ENCODE measurements at regions not wholly inside any gene's neighbourhood (a gene's known extent, or its start where the extent isn't known, plus 50 kb on each side); places are given as distances from the start of the nearest gene placed in this dataset.

DNA sequence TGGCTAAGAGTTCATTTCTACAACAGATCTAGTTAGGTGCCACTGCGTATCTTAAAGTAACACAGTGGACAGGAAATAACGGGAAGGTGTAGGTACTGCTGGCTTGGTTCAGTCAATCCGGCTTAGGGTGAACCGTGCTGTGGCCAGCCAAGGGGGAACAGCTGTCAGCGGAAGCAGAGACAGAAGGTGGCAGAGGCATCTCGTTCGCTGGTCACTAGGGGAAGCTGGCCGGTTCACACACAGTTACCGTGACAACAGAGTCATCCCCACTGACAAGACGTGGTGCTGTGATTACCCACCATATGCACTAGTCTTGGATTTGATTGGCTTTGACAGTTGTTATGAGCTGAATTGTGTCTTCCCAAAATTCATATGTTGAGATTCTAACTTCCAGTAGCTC, 58.8 kb upstream of the HDAC4 start:
- no peak for DNase-seq

DNA sequence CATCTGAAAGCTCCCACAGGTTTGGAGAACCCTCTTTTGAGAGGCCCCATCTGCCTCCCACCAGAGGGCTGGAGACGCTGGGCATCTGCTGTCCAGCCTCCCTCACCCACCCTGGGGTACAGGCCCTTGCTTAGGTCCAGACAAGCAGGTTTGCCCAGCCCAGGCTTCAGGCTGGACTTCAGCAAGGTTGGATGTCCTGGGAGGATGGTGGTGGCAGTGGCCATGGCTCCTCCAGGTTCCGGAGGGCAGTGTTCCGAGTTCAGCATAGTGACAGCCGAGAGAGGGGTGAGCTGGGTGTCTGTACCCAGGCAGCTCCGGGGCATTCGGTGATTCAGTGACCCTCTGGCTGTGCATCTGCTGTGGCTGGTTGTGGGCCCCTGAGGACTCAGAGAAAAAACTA, 58.2 kb upstream of the HDAC4 start:
- DNase-seq, result no peak

DNA sequence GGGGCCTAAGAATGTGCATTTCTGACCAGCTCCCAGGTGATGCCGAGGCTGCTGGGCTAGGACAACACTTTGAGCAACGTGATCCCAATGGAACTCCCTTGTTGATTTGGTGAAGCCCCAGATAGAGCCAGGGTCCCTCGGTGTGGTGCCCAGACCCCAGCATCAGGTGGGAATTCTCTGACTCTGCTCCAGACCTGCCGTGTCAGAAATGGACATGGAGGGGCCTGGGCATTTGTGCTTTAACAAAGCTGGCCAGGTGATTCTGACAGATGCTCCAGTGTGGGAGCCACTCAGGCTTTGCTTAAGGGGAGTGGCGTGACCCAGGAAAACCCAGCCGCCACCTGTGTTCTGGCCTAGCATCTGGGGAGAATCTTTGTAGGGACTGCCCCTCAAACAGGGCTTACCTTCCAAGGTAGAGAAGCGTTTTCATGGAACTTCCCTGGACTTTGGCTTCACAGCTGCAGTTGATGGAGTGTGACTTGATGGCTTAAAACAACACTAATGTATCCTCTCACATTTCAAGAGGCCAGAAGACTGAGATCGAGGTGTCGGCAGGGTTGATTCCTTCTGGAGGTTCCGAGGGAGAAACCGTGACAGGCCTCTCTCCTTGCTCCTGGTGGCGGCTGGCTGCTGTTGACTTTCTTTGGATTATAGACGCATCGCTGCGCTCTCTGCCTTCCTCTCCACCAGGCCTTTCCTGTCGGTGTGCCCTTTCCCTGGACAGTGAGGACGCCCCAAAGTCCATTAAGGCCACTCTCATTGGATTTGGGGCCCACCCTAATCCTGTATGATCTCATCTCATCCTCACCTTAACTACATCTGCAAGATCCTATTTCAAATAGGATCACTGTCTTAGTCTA, 57.0 kb upstream of the HDAC4 start:
- no peak for DNase-seq

DNA sequence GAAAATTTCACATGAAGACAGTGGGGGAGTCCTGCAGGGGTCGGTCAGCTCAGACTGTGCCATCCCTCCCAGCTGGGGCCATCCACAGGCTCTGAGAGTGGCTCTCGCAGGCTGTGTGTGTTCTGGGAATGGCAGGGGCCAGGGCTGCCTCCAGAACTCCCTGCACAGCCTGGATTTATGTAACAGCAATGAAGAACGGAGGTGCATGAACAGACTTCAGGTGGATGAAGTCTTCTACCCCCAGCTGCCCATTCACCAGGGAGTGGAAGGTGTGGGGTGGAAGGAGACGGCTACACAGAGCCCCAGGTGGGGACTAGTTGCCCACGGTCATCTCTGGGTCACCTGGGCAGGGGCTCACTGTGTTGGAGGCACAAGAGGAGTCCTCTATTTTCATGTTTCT, 56.1 kb upstream of the HDAC4 start:
- DNase-seq, result no peak

DNA sequence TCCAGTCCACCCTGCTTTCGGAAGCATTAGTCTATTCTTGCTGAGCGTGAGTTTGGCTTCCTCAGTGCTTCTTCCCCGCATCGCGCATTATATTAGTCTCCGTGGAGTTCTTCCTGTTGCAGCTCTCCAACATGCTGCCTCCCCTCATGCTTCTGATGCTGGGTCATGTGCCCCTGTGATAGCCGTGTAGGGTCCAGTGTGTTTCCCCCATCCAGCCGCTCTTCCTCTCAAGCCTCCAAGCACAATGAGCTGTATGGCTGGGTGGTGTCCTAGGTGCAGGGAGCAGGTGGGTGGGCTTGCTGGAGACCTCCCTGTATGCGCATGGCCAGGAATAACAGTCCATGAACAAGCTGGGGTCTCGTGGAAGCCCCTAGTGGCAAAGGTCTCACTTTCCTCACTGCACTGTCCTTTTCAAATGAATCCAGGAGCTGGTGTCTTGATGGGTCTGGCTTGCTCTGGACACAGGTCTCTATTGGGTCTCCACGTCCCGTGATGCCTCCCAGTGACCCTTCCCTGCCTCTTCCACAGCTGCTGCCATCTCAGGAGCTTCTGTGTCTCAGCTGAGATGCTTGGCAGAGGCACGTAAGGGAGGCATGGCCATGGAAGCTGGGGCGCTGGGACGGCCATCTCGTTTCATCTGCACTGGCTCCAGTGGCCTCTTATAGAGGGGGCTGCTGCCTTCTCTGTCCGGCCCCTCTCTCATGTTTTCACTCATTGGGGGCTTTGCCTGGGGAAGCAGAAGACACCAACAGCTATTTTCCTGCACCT, 54.8 kb upstream of the HDAC4 start:
- no peak for DNase-seq

DNA sequence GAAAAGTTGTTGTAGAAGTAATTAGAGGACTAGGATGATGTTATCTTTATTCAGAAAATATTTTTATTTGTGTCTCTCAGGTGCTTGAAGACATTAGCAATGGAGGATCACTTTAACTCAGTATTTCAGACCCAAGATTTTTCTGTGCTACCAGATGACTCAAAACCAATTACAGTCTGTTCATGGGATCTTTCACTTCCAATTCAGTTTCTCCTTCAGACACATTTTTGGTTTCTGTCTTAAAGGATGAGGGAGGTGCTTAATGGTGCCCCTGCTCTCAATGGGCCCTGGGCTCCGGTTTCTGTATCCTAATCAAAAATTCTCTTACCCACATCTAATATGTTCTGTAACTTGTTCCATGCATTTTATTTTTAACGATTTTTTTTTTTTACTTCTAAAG, 53.7 kb upstream of the HDAC4 start:
- DNase-seq, result no peak

All from KG1 (cell line).